Skeletal muscle tissue (tissue), 3 donors: ENCODE measurements at regions not wholly inside any gene's neighbourhood (a gene's known extent, or its start where the extent isn't known, plus 50 kb on each side); places are given as distances from the start of the nearest gene placed in this dataset.
"Not testable (repeated sequence)": the region's sequence is repeated elsewhere in the genome, so short reads cannot be mapped to it uniquely, and the experiment has no call there.

ENCODE experiments used
- H3K27ac ChIP-seq: one replicate; pipeline ENCODE4 v1.7.0; 2013; ENCODE audit warnings: mild to moderate bottlenecking, low read depth, low read length, inconsistent platforms
- H3K27me3 ChIP-seq, 3 donors: one replicate each; pipeline ENCODE4 v1.7.0; 2013; ENCODE audit warnings: low read length in 3 of 3; ENCODE audit not compliant: control insufficient read depth in 3 of 3, insufficient read depth in 3 of 3
- H3K36me3 ChIP-seq, 3 donors: one replicate each; pipeline ENCODE4 v1.7.0; 2013; ENCODE audit warnings: low read length in 3 of 3; ENCODE audit not compliant: control insufficient read depth in 3 of 3, insufficient read depth in 3 of 3
- H3K4me1 ChIP-seq, 3 donors: one replicate each; pipeline ENCODE4 v1.7.0; 2013; ENCODE audit warnings: low read length in 3 of 3, mild to moderate bottlenecking in 3 of 3; ENCODE audit not compliant: control insufficient read depth in 3 of 3, insufficient read depth in 3 of 3
- H3K4me3 ChIP-seq, 3 donors: one replicate each; pipeline ENCODE4 v1.7.0; 2013; ENCODE audit warnings: low read length in 3 of 3
- H3K9ac ChIP-seq, 3 donors: one replicate each; pipeline ENCODE4 v1.7.0; 2013; ENCODE audit warnings: low read length in 3 of 3, mild to moderate bottlenecking in 3 of 3, moderate library complexity in 2 of 3, low read depth in 1 of 3
- H3K9me3 ChIP-seq, 3 donors: one replicate each; pipeline ENCODE4 v1.7.0; 2013; ENCODE audit warnings: low read length in 3 of 3; ENCODE audit not compliant: control insufficient read depth in 3 of 3
- donor health status: Osteomylitis.

- Histone ChIP-seq H3K4me1 (no peaks in the 10 kb centered on the region), H3K9me3 (no peaks in the 10 kb centered on the region), H3K27ac (no peak overlapping the region), H3K36me3 (no peaks in the 10 kb centered on the region), H3K4me3 (no peak overlapping the region), H3K9ac (no peak overlapping the region), H3K27me3 (no peaks in the 10 kb centered on the region)
Measured at GRCh38 chr3:95212117-95212516, 1149.3 kb downstream of the NSUN3 start.

GRCh38 chr3:95215437-95215957 is 1152.6 kb downstream of the NSUN3 start:
- H3K27ac ChIP-seq: no peak overlapping the region
- no peak overlapping the region for H3K4me3 ChIP-seq
- H3K36me3 ChIP-seq: no peaks in the 10 kb centered on the region
- no peaks in the 10 kb centered on the region for H3K9me3 ChIP-seq
- H3K4me1 ChIP-seq: no peaks in the 10 kb centered on the region
- no peak overlapping the region for H3K9ac ChIP-seq
- H3K27me3 ChIP-seq: no peaks in the 10 kb centered on the region

GRCh38 chr3:95217661-95218060 is 1154.8 kb downstream of the NSUN3 start:
- no peak overlapping the region for H3K27ac ChIP-seq
- no peaks in the 10 kb centered on the region for H3K36me3 ChIP-seq
- H3K27me3 ChIP-seq: no peaks in the 10 kb centered on the region
- no peak overlapping the region for H3K9ac ChIP-seq
- no peak overlapping the region for H3K4me3 ChIP-seq
- no peaks in the 10 kb centered on the region for H3K9me3 ChIP-seq
- H3K4me1 ChIP-seq: no peaks in the 10 kb centered on the region

GRCh38 chr3:95218484-95218883 is 1155.6 kb downstream of the NSUN3 start:
- no peak overlapping the region for H3K4me3 ChIP-seq
- no peak overlapping the region for H3K9ac ChIP-seq
- H3K4me1 ChIP-seq: no peaks in the 10 kb centered on the region
- H3K27me3 ChIP-seq: no peaks in the 10 kb centered on the region
- no peaks in the 10 kb centered on the region for H3K36me3 ChIP-seq
- no peak overlapping the region for H3K27ac ChIP-seq
- no peaks in the 10 kb centered on the region for H3K9me3 ChIP-seq

- H3K4me1 ChIP-seq: no peaks in the 10 kb centered on the region
- H3K9me3 ChIP-seq: no peaks in the 10 kb centered on the region
- no peak overlapping the region for H3K27ac ChIP-seq
- H3K4me3 ChIP-seq: no peak overlapping the region
- no peak overlapping the region for H3K9ac ChIP-seq
- no peaks in the 10 kb centered on the region for H3K36me3 ChIP-seq
- H3K27me3 ChIP-seq: no peaks in the 10 kb centered on the region
Measured at GRCh38 chr3:95226437-95226836, 1163.6 kb downstream of the NSUN3 start.

GRCh38 chr3:95227092-95227491 is 1164.2 kb downstream of the NSUN3 start:
- H3K4me3 ChIP-seq: no peak overlapping the region
- H3K27ac ChIP-seq: no peak overlapping the region
- H3K36me3 ChIP-seq: no peaks in the 10 kb centered on the region
- no peaks in the 10 kb centered on the region for H3K27me3 ChIP-seq
- H3K9ac ChIP-seq: no peak overlapping the region
- no peaks in the 10 kb centered on the region for H3K4me1 ChIP-seq
- H3K9me3 ChIP-seq: no peaks in the 10 kb centered on the region

GRCh38 chr3:95228416-95228815 is 1165.6 kb downstream of the NSUN3 start:
- Histone ChIP-seq H3K27me3 (no peaks in the 10 kb centered on the region), H3K4me3 (no peak overlapping the region), H3K9me3 (no peaks in the 10 kb centered on the region), H3K36me3 (no peaks in the 10 kb centered on the region), H3K27ac (no peak overlapping the region), H3K4me1 (no peaks in the 10 kb centered on the region), H3K9ac (no peak overlapping the region)

- no peaks in the 10 kb centered on the region for H3K9me3 ChIP-seq
- no peak overlapping the region for H3K4me3 ChIP-seq
- no peaks in the 10 kb centered on the region for H3K27me3 ChIP-seq
- H3K36me3 ChIP-seq: no peaks in the 10 kb centered on the region
- H3K4me1 ChIP-seq: no peaks in the 10 kb centered on the region
- H3K9ac ChIP-seq: no peak overlapping the region
- no peak overlapping the region for H3K27ac ChIP-seq
Measured at GRCh38 chr3:95235916-95236315, 1173.1 kb downstream of the NSUN3 start.

GRCh38 chr3:95237783-95238182 is 1174.9 kb downstream of the NSUN3 start:
- no peaks in the 10 kb centered on the region for H3K9me3 ChIP-seq
- no peak overlapping the region for H3K27ac ChIP-seq
- no peak overlapping the region for H3K9ac ChIP-seq
- H3K4me3 ChIP-seq: no peak overlapping the region
- H3K27me3 ChIP-seq: no peaks in the 10 kb centered on the region
- H3K4me1 ChIP-seq: no peaks in the 10 kb centered on the region
- H3K36me3 ChIP-seq: no peaks in the 10 kb centered on the region

GRCh38 chr3:95240395-95240794 is 1177.5 kb downstream of the NSUN3 start:
- Histone ChIP-seq H3K36me3 (no peaks in the 10 kb centered on the region), H3K9ac (no peak overlapping the region), H3K4me3 (no peak overlapping the region), H3K27ac (no peak overlapping the region), H3K9me3 (no peaks in the 10 kb centered on the region), H3K27me3 (no peaks in the 10 kb centered on the region), H3K4me1 (no peaks in the 10 kb centered on the region)

- not testable (repeated sequence) for H3K9me3 ChIP-seq, H3K4me1 ChIP-seq, H3K36me3 ChIP-seq, H3K4me3 ChIP-seq, H3K27ac ChIP-seq, H3K9ac ChIP-seq, H3K27me3 ChIP-seq
Measured at GRCh38 chr3:95241256-95241655, 1178.4 kb downstream of the NSUN3 start.
